ENCODE measurements at regions not wholly inside any gene's neighbourhood (a gene's known extent, or its start where the extent isn't known, plus 50 kb on each side); places are given as distances from the start of the nearest gene placed in this dataset.

- no peak for TF ChIP-seq CTCF (IDR thresholded peaks at IDR 0.05)
- H3K4me1 Mint-ChIP-seq: peaks cover 10% of the 10 kb centered on the region
- no peak overlapping the region for H3K4me3 Mint-ChIP-seq
Observed at GRCh38 chr12:46680506-46680905, 145.3 kb downstream of the SLC38A4 start.

GRCh38 chr12:46679754-46680153, 146.0 kb downstream of the SLC38A4 start:
- peaks cover 14% of the 10 kb centered on the region for H3K4me1 Mint-ChIP-seq
- no peak overlapping the region for H3K4me3 Mint-ChIP-seq
- H3K27me3 Mint-ChIP-seq (ENCODE audit: low read depth, poor library complexity): peaks cover 9% of the 10 kb centered on the region
- H3K27ac Mint-ChIP-seq: no peak overlapping the region
- H3K9me3 Mint-ChIP-seq: peaks cover 20% of the 10 kb centered on the region
- H3K36me3 Mint-ChIP-seq (ENCODE audit: low read depth): no peaks in the 10 kb centered on the region
- TF ChIP-seq CTCF (IDR thresholded peaks at IDR 0.05): no peak
- no peak for DNase-seq

More at GRCh38 chr12:46680506-46680905, 145.3 kb downstream of the SLC38A4 start:
- Mint-ChIP-seq H3K27me3 (ENCODE audit: low read depth, poor library complexity) (peaks cover 8% of the 10 kb centered on the region), H3K36me3 (ENCODE audit: low read depth) (no peaks in the 10 kb centered on the region), H3K9me3 (peaks cover 22% of the 10 kb centered on the region), H3K27ac (no peak overlapping the region)
- no peak for DNase-seq

GRCh38 chr12:46678426-46678825, 147.4 kb downstream of the SLC38A4 start:
- peaks cover 6% of the 10 kb centered on the region for H3K9me3 Mint-ChIP-seq
- DNase-seq: no peak
- no peak overlapping the region for H3K4me3 Mint-ChIP-seq
- TF ChIP-seq CTCF (IDR thresholded peaks at IDR 0.05): no peak
- H3K36me3 Mint-ChIP-seq (ENCODE audit: low read depth): no peaks in the 10 kb centered on the region
- peaks cover 7% of the 10 kb centered on the region for H3K27me3 Mint-ChIP-seq (ENCODE audit: low read depth, poor library complexity)
- no peak overlapping the region for H3K27ac Mint-ChIP-seq
- H3K4me1 Mint-ChIP-seq: peaks cover 14% of the 10 kb centered on the region

GRCh38 chr12:46677749-46678148, 148.0 kb downstream of the SLC38A4 start:
- Mint-ChIP-seq H3K4me3 (no peak overlapping the region), H3K4me1 (peaks cover 14% of the 10 kb centered on the region), H3K27ac (no peak overlapping the region), H3K9me3 (no peaks in the 10 kb centered on the region), H3K36me3 (ENCODE audit: low read depth) (no peaks in the 10 kb centered on the region), H3K27me3 (ENCODE audit: low read depth, poor library complexity) (peaks cover 4% of the 10 kb centered on the region)
- no peak for TF ChIP-seq CTCF (IDR thresholded peaks at IDR 0.05)
- no peak for DNase-seq

GRCh38 chr12:46676797-46677520, 148.8 kb downstream of the SLC38A4 start:
- Mint-ChIP-seq H3K36me3 (ENCODE audit: low read depth) (no peaks in the 10 kb centered on the region), H3K27me3 (ENCODE audit: low read depth, poor library complexity) (peaks cover 4% of the 10 kb centered on the region), H3K27ac (no peak overlapping the region), H3K4me1 (peaks cover 14% of the 10 kb centered on the region), H3K4me3 (no peak overlapping the region), H3K9me3 (no peaks in the 10 kb centered on the region)
- TF ChIP-seq CTCF (IDR thresholded peaks at IDR 0.05): no peak
- DNase-seq: no peak

- TF ChIP-seq CTCF (IDR thresholded peaks at IDR 0.05): no peak
- H3K4me1 Mint-ChIP-seq: peaks cover 14% of the 10 kb centered on the region
- no peak for DNase-seq
- H3K27ac Mint-ChIP-seq: no peak overlapping the region
- H3K27me3 Mint-ChIP-seq (ENCODE audit: low read depth, poor library complexity): peaks cover 4% of the 10 kb centered on the region
- H3K36me3 Mint-ChIP-seq (ENCODE audit: low read depth): no peaks in the 10 kb centered on the region
- H3K4me3 Mint-ChIP-seq: no peak overlapping the region
- H3K9me3 Mint-ChIP-seq: no peaks in the 10 kb centered on the region
Observed at GRCh38 chr12:46676396-46676795, 149.4 kb downstream of the SLC38A4 start.

Data from nephron progenitor cell (in vitro differentiated cells).